Mesendoderm (in vitro differentiated cells): ENCODE measurements at regions not wholly inside any gene's neighbourhood (a gene's known extent, or its start where the extent isn't known, plus 50 kb on each side); places are given as distances from the start of the nearest gene placed in this dataset.
"Not testable (repeated sequence)": the region's sequence is repeated elsewhere in the genome, so short reads cannot be mapped to it uniquely, and the experiment has no call there.

ENCODE experiments used
- DNase-seq: peaks from one replicate; pipeline ENCODE4 v3.0.0; 2013
- H2AK5ac ChIP-seq: 2 replicates; pipeline ENCODE4 v1.6.1; 2013; ENCODE audit warnings: low read length, inconsistent platforms
- H2BK120ac ChIP-seq: 2 replicates; pipeline ENCODE4 v1.6.1; 2013; ENCODE audit warnings: low read depth, mild to moderate bottlenecking, low read length, moderate library complexity, mixed read lengths
- H2BK15ac ChIP-seq: replicated peaks from 2 replicates; pipeline ENCODE4 v1.6.1; 2013; ENCODE audit warnings: low read depth, mild to moderate bottlenecking, moderate library complexity
- H2BK5ac ChIP-seq: 2 replicates; pipeline ENCODE4 v1.6.1; 2013; ENCODE audit warnings: low read length, inconsistent platforms
- H3K18ac ChIP-seq: 2 replicates; pipeline ENCODE4 v1.6.1; 2013; ENCODE audit warnings: mild to moderate bottlenecking, low read length, mixed read lengths
- H3K23ac ChIP-seq: one replicate; pipeline ENCODE4 v1.6.1; 2013; ENCODE audit warnings: low read length
- H3K27ac ChIP-seq: 2 replicates; pipeline ENCODE4 v1.5.1; 2013; ENCODE audit warnings: low read depth, mild to moderate bottlenecking, inconsistent platforms, low read length, moderate library complexity
- H3K27me3 ChIP-seq: 2 replicates; pipeline ENCODE4 v1.6.1; 2013; ENCODE audit warnings: low read length, control low read depth, mild to moderate bottlenecking, inconsistent platforms; ENCODE audit not compliant: insufficient read depth, poor library complexity
- H3K36me3 ChIP-seq: 2 replicates; pipeline ENCODE4 v1.6.1; 2013; ENCODE audit warnings: low read length, inconsistent platforms; ENCODE audit not compliant: control insufficient read depth, insufficient read depth
- H3K4ac ChIP-seq: one replicate; pipeline ENCODE4 v1.6.1; 2013; ENCODE audit warnings: low read depth, mild to moderate bottlenecking, low read length, moderate library complexity
- H3K4me1 ChIP-seq: 2 replicates; pipeline ENCODE4 v1.6.1; 2013; ENCODE audit warnings: low read depth, low read length, inconsistent platforms; ENCODE audit not compliant: control insufficient read depth
- H3K4me2 ChIP-seq: 2 replicates; pipeline ENCODE4 v1.6.1; 2013; ENCODE audit warnings: low read length
- H3K4me3 ChIP-seq: 2 replicates; pipeline ENCODE4 v1.5.1; 2013; ENCODE audit warnings: mild to moderate bottlenecking, low read length
- H3K56ac ChIP-seq: one replicate; pipeline ENCODE4 v1.6.1; 2013; ENCODE audit warnings: low read length
- H3K79me1 ChIP-seq: 2 replicates; pipeline ENCODE4 v1.6.1; 2013; ENCODE audit warnings: low read length, inconsistent platforms
- H3K79me2 ChIP-seq: 2 replicates; pipeline ENCODE4 v1.6.1; 2013; ENCODE audit warnings: mild to moderate bottlenecking, low read length; ENCODE audit not compliant: control insufficient read depth, insufficient read depth
- H3K9ac ChIP-seq: 2 replicates; pipeline ENCODE4 v1.6.1; 2013; ENCODE audit warnings: low read length, inconsistent platforms
- H4K5ac ChIP-seq: one replicate; pipeline ENCODE4 v1.6.1; 2013; ENCODE audit warnings: low read length
- H4K8ac ChIP-seq: one replicate; pipeline ENCODE4 v1.6.1; 2013; ENCODE audit warnings: low read depth, mild to moderate bottlenecking, control low read depth, low read length, moderate library complexity
- WGBS: extraction: QIAGEN DNeasy Blood & Tissue Kit; methylation state at CpG from one replicate; pipeline ENCODE4 v1.1.7; 2013; ENCODE audit warnings: low lambda C conversion rate, missing lambda C conversion rate; ENCODE audit not compliant: insufficient coverage; ENCODE audit errors: extremely low coverage; 5-methylcytosine and 5-hydroxymethylcytosine counted together

- DNase-seq, H3K27ac ChIP-seq, H3K4me2 ChIP-seq, H4K5ac ChIP-seq, H3K23ac ChIP-seq, H3K9ac ChIP-seq, H2BK120ac ChIP-seq, H3K79me2 ChIP-seq, H3K4ac ChIP-seq, H3K4me1 ChIP-seq, H2BK5ac ChIP-seq, H4K8ac ChIP-seq, H3K36me3 ChIP-seq, H3K4me3 ChIP-seq, H3K79me1 ChIP-seq, H2BK15ac ChIP-seq, H3K27me3 ChIP-seq, H3K18ac ChIP-seq: not testable (repeated sequence)
- peak overlapping the region; percentile 64 for H3K56ac ChIP-seq
- no CpG with 5 or more reads among the region's 19 CpGs for WGBS
- peak overlapping the region; percentile 78 for H2AK5ac ChIP-seq
These were observed 193.3 kb upstream of the SULF2 start for GRCh38 chr20:47978428-47979120.

DNA sequence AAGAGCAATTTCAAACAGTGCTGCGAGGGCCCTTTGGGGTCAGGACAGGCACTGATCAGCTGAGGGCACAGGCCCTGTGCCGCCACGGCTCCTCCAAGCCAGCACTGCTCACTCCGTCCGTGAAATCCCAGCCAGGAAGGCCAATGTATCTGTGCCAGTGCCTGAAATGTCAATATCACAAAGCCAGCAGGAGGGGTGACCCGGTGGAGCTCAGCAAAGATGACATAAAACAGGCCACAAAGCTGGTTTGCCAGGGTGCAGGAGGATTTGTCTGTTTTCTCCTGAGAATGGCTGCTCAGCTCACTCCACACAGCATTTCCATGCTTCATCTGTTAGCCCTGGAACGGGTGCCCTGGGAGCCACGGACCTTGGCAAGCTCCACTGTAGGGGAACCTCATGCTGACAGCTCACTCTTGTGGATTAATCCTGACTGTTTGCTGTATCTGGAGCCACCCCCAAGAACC is 192.5 kb upstream of the SULF2 start:
- H2BK120ac ChIP-seq, H2BK5ac ChIP-seq, H3K79me1 ChIP-seq, H3K4me1 ChIP-seq, H3K23ac ChIP-seq, H3K36me3 ChIP-seq, H3K9ac ChIP-seq, H3K56ac ChIP-seq, H4K5ac ChIP-seq, DNase-seq, H3K79me2 ChIP-seq, H4K8ac ChIP-seq, H3K18ac ChIP-seq, H2BK15ac ChIP-seq, H2AK5ac ChIP-seq, H3K4me3 ChIP-seq, H3K4me2 ChIP-seq, H3K27me3 ChIP-seq, H3K4ac ChIP-seq, H3K27ac ChIP-seq: not testable (repeated sequence)
- no CpG with 5 or more reads among the region's 8 CpGs for WGBS

DNA sequence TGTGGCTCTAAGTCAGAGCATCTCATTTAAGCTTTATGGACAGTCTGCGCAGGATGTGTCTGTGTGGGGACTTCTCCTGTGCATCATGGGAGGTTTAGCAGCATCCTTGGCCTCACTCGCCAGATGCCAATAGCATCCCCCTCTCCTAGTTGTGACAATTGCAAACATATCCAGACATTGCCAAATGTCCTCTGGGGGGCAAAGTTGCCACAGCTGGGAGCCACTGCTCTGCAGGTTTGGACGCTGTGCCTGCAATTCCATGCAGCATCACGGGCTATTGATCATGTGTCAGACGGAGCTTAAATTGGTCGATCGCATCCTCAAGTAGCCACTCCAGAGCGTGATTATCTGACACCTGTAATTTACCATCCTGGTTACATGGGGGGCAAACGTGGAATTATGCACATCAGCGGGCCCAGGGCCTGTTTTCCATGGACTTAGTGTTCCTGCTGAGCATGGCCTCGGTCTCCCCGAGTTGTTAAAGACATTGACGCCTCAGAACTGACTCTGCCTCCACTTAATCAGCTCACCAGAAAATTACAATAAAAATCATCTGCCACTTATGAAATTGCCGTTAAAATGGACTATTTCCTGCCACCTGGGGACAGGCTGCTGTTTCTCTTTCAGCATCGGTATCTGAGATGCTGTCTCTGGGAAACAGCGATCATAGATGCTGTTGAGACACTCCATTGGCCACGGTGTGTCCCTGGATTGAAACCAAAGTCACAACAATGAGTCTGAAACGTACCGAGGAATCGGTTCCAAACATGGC is 191.9 kb upstream of the SULF2 start:
- H3K23ac ChIP-seq, H3K27ac ChIP-seq, H3K18ac ChIP-seq, H2AK5ac ChIP-seq, H3K36me3 ChIP-seq, H4K8ac ChIP-seq, DNase-seq, H3K56ac ChIP-seq, H2BK120ac ChIP-seq, H3K4ac ChIP-seq, H2BK15ac ChIP-seq, H4K5ac ChIP-seq, H2BK5ac ChIP-seq, H3K79me1 ChIP-seq, H3K4me1 ChIP-seq, H3K79me2 ChIP-seq, H3K4me3 ChIP-seq, H3K9ac ChIP-seq, H3K27me3 ChIP-seq, H3K4me2 ChIP-seq: not testable (repeated sequence)
- no CpG with 5 or more reads among the region's 20 CpGs for WGBS

- Histone ChIP-seq H3K56ac (no peak overlapping the region), H2AK5ac (no peak overlapping the region), H3K4ac (no peak overlapping the region), H3K4me2 (no peak overlapping the region), H3K18ac (no peak overlapping the region), H3K36me3 (no peaks in the 10 kb centered on the region), H3K79me1 (no peaks in the 10 kb centered on the region), H3K4me1 (peaks cover 2% of the 10 kb centered on the region), H2BK5ac (no peak overlapping the region), H4K5ac (no peak overlapping the region), H3K27me3 (no peaks in the 10 kb centered on the region), H3K9ac (no peak overlapping the region), H4K8ac (no peak overlapping the region), H3K79me2 (no peaks in the 10 kb centered on the region), H3K23ac (no peak overlapping the region), H2BK120ac (no peak overlapping the region), H2BK15ac (no peak overlapping the region), H3K27ac (no peak overlapping the region), H3K4me3 (no peak overlapping the region)
- WGBS, result no CpG with 5 or more reads among the region's 8 CpGs
- DNase-seq, result no peak
These were observed 189.1 kb upstream of the SULF2 start for GRCh38 chr20:47974234-47974878.

- Histone ChIP-seq H2BK15ac (no peak overlapping the region), H2AK5ac (no peak overlapping the region), H3K27ac (no peak overlapping the region), H3K4me1 (peaks cover 2% of the 10 kb centered on the region), H3K9ac (no peak overlapping the region), H3K4ac (no peak overlapping the region), H4K8ac (no peak overlapping the region), H4K5ac (no peak overlapping the region), H3K79me1 (no peaks in the 10 kb centered on the region), H3K79me2 (no peaks in the 10 kb centered on the region), H2BK5ac (peak overlapping the region; percentile 88), H3K56ac (peak overlapping the region; percentile 70), H3K4me3 (no peak overlapping the region), H3K27me3 (no peaks in the 10 kb centered on the region), H3K23ac (no peak overlapping the region), H3K18ac (peak overlapping the region; percentile 64), H3K36me3 (no peaks in the 10 kb centered on the region), H2BK120ac (no peak overlapping the region), H3K4me2 (no peak overlapping the region)
- no CpG with 5 or more reads among the region's 26 CpGs for WGBS
- peak; percentile 64 for DNase-seq
These were observed 188.4 kb upstream of the SULF2 start for GRCh38 chr20:47973519-47974233.
